Esophagus squamous epithelium (tissue), 4 donors: ENCODE measurements at regions not wholly inside any gene's neighbourhood (a gene's known extent, or its start where the extent isn't known, plus 50 kb on each side); places are given as distances from the start of the nearest gene placed in this dataset.

Experiments
- POLR2A ChIP-seq, 4 donors: fragments of 450-650 bp; IDR thresholded peaks; one replicate each; pipeline ENCODE4 v1.6.1; 2017; ENCODE audit warnings: antibody characterized with exemption in 4 of 4, mild to moderate bottlenecking in 4 of 4, moderate library complexity in 3 of 4
- TF ChIP-seq, protein P1 (sequence below), 6 experiments: fragments of 450-650 bp in 4 of 6; fragments of 200-600 bp in 2 of 6; sonication (generic) in 2 of 6; IDR thresholded peaks; one replicate each; pipeline ENCODE4 v1.5.1; 2016 to 2019; ENCODE audit warnings: antibody characterized with exemption in 6 of 6, mild to moderate bottlenecking in 4 of 6, moderate library complexity in 4 of 6

DNA sequence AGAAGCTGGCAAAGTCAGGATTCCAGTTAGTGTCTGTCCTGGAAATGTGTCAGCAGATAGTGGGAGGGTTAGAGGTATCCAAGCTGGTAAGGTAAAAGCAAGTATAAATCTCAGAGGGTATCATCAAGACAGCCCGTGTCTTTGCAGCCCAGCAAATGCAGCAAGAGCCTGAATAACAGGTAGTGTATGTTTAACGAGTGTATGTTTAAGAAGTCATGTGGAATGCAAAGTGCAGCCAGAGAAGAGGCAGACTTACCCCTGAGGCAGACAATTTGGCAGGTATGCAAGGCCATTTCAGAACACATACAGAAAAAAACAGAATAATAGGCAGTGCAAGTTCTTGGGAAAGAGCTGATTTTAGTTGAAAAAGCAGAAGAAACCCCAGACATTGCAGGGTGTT is 411.0 kb upstream of the NEGR1 start:
- TF ChIP-seq, protein P1, sequence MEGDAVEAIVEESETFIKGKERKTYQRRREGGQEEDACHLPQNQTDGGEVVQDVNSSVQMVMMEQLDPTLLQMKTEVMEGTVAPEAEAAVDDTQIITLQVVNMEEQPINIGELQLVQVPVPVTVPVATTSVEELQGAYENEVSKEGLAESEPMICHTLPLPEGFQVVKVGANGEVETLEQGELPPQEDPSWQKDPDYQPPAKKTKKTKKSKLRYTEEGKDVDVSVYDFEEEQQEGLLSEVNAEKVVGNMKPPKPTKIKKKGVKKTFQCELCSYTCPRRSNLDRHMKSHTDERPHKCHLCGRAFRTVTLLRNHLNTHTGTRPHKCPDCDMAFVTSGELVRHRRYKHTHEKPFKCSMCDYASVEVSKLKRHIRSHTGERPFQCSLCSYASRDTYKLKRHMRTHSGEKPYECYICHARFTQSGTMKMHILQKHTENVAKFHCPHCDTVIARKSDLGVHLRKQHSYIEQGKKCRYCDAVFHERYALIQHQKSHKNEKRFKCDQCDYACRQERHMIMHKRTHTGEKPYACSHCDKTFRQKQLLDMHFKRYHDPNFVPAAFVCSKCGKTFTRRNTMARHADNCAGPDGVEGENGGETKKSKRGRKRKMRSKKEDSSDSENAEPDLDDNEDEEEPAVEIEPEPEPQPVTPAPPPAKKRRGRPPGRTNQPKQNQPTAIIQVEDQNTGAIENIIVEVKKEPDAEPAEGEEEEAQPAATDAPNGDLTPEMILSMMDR (IDR thresholded peaks at IDR 0.05), result no peak
- TF ChIP-seq POLR2A (IDR thresholded peaks at IDR 0.05), result no peak
